Hepatocyte (in vitro differentiated cells): ENCODE measurements at regions not wholly inside any gene's neighbourhood (a gene's known extent, or its start where the extent isn't known, plus 50 kb on each side); places are given as distances from the start of the nearest gene placed in this dataset.

Experiments used
- EZH2phosphoT487 ChIP-seq: fragments of 200-600 bp; sonication (generic); IDR thresholded peaks from one replicate; pipeline ENCODE4 v1.6.1; 2018; ENCODE audit warnings: antibody characterized with exemption, mild to moderate bottlenecking, low read depth, moderate library complexity; ENCODE audit not compliant: unreplicated experiment, severe bottlenecking
- TF ChIP-seq, protein P1 (sequence below): fragments of 200-600 bp; sonication (generic); IDR thresholded peaks from 2 replicates; pipeline ENCODE4 v1.5.1; 2016; ENCODE audit warnings: antibody characterized with exemption, mild to moderate bottlenecking; ENCODE audit not compliant: poor library complexity

GRCh38 chr14:80109055-80109454, 102.2 kb downstream of the DIO2 start:
- TF ChIP-seq, protein P1, sequence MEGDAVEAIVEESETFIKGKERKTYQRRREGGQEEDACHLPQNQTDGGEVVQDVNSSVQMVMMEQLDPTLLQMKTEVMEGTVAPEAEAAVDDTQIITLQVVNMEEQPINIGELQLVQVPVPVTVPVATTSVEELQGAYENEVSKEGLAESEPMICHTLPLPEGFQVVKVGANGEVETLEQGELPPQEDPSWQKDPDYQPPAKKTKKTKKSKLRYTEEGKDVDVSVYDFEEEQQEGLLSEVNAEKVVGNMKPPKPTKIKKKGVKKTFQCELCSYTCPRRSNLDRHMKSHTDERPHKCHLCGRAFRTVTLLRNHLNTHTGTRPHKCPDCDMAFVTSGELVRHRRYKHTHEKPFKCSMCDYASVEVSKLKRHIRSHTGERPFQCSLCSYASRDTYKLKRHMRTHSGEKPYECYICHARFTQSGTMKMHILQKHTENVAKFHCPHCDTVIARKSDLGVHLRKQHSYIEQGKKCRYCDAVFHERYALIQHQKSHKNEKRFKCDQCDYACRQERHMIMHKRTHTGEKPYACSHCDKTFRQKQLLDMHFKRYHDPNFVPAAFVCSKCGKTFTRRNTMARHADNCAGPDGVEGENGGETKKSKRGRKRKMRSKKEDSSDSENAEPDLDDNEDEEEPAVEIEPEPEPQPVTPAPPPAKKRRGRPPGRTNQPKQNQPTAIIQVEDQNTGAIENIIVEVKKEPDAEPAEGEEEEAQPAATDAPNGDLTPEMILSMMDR, result no peak
- no peak for TF ChIP-seq EZH2phosphoT487
